Fibroblast of the aortic adventitia (primary cell): ENCODE measurements at regions not wholly inside any gene's neighbourhood (a gene's known extent, or its start where the extent isn't known, plus 50 kb on each side); places are given as distances from the start of the nearest gene placed in this dataset.

Experiments used
- DNase-seq: peaks from one replicate; pipeline ENCODE4 v3.0.0-alpha.2; 2010; ENCODE audit warnings: low read depth
- H3K4me3 ChIP-seq: 2 replicates; pipeline ENCODE4 v1.5.1; 2011; ENCODE audit warnings: low read depth, mild to moderate bottlenecking, control low read depth, low read length, moderate library complexity
- CTCF ChIP-seq: IDR thresholded peaks from 2 replicates; pipeline ENCODE4 v1.5.1; 2011; ENCODE audit warnings: mild to moderate bottlenecking, low read length, control low read depth, inconsistent platforms; ENCODE audit not compliant: insufficient read depth

- H3K4me3 ChIP-seq, result no peak overlapping the region
- TF ChIP-seq CTCF, result no peak
- DNase-seq, result no peak
These were observed 1615.8 kb downstream of the SI start for GRCh38 chr3:163462446-163462845.

DNA sequence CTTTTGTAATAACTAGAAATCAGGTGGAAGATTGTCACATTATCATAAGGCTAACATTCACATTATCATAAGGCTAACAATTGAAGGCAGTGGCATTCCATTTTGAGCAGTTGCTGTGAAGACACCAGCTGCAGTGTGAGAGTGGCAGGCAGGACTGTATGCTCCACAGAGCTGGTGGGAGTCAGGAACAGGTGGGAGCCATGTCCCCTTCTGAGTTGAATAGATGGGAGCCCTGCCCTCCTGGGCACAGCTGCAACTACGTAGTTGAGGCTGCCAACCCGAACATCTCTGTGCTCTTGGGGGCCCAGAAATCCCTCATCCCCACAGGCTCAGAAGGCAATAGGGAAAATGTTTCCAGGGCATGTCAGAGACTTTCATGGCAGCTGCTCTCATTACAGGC, 1627.6 kb downstream of the SI start:
- no peak overlapping the region for H3K4me3 ChIP-seq
- no peak for TF ChIP-seq CTCF
- DNase-seq, result no peak

GRCh38 chr3:163438760-163439159, 1639.5 kb downstream of the SI start:
- TF ChIP-seq CTCF, result no peak
- no peak for DNase-seq
- no peak overlapping the region for H3K4me3 ChIP-seq

GRCh38 chr3:163422671-163423070, 1655.6 kb downstream of the SI start:
- H3K4me3 ChIP-seq, result no peak overlapping the region
- TF ChIP-seq CTCF, result no peak
- DNase-seq, result no peak

GRCh38 chr3:163391407-163392181, 1686.7 kb downstream of the SI start:
- no peak for DNase-seq
- no peak for TF ChIP-seq CTCF
- H3K4me3 ChIP-seq, result no peak overlapping the region

GRCh38 chr3:163384383-163384782, 1693.9 kb downstream of the SI start:
- TF ChIP-seq CTCF, result no peak

DNA sequence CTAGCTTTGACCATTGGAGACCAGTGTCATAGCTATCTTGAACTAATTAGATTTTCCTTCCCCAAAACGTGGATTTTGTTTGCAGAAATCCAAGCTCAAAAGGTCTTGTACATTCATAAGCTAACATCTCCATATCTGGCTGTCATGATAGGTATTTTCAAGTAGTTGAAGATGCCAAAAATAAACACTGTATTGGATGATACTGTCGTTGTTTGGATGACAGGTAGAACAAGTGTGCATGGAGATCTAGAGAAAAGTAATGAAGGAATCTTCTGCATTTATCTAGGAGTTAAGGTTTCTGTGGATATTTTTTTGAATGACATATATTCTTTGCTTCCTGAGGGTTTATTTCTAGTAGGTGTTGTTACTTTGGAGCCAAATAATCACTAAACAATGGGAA, 1696.1 kb downstream of the SI start:
- no peak overlapping the region for H3K4me3 ChIP-seq
- TF ChIP-seq CTCF, result no peak
- DNase-seq, result no peak

More at GRCh38 chr3:163384383-163384782, 1693.9 kb downstream of the SI start:
- H3K4me3 ChIP-seq, result no peak overlapping the region
- DNase-seq, result no peak
